Body of pancreas (tissue), 4 donors: ENCODE measurements at regions not wholly inside any gene's neighbourhood (a gene's known extent, or its start where the extent isn't known, plus 50 kb on each side); places are given as distances from the start of the nearest gene placed in this dataset.
"Not testable (repeated sequence)": the region's sequence is repeated elsewhere in the genome, so short reads cannot be mapped to it uniquely, and the experiment has no call there.

Experiments
- POLR2A ChIP-seq, 3 donors: fragments of 450-650 bp; IDR thresholded peaks; one replicate each; pipeline ENCODE4 v1.6.1; 2016; ENCODE audit warnings: antibody characterized with exemption in 3 of 3, mild to moderate bottlenecking in 2 of 3
- TF ChIP-seq, protein P1 (sequence below), 7 experiments: fragments of 450-650 bp in 4 of 7; fragments of 200-600 bp in 3 of 7; sonication (generic) in 3 of 7; IDR thresholded peaks; one replicate each; pipeline ENCODE4 v1.5.1; 2016 to 2019; ENCODE audit warnings: antibody characterized with exemption in 7 of 7

DNA sequence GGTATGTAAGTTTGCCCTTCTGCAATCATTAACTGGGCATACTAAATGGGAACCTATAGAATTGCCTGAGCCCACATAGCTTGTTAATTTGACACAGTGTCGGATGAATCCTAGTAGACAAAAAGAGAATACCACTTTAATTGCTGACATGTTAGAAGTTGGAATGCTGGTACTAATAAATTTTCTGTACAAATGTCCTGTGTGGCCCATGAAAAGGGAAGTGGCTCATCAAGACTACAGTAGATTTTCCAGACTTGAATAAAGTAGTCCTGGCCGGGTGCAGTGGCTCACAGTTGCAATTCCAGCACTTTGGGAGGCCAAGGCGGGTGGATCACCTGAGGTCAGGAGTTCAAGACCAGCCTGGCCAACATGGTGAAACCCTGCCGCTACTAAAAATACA is 66.2 kb downstream of the IL12A start:
- not testable (repeated sequence) for TF ChIP-seq POLR2A (IDR thresholded peaks at IDR 0.05)
- TF ChIP-seq, protein P1, sequence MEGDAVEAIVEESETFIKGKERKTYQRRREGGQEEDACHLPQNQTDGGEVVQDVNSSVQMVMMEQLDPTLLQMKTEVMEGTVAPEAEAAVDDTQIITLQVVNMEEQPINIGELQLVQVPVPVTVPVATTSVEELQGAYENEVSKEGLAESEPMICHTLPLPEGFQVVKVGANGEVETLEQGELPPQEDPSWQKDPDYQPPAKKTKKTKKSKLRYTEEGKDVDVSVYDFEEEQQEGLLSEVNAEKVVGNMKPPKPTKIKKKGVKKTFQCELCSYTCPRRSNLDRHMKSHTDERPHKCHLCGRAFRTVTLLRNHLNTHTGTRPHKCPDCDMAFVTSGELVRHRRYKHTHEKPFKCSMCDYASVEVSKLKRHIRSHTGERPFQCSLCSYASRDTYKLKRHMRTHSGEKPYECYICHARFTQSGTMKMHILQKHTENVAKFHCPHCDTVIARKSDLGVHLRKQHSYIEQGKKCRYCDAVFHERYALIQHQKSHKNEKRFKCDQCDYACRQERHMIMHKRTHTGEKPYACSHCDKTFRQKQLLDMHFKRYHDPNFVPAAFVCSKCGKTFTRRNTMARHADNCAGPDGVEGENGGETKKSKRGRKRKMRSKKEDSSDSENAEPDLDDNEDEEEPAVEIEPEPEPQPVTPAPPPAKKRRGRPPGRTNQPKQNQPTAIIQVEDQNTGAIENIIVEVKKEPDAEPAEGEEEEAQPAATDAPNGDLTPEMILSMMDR (IDR thresholded peaks at IDR 0.05), result not testable (repeated sequence)
